Adrenal gland (tissue), 5 donors: ENCODE measurements at regions not wholly inside any gene's neighbourhood (a gene's known extent, or its start where the extent isn't known, plus 50 kb on each side); places are given as distances from the start of the nearest gene placed in this dataset.

Source experiments
- CTCF ChIP-seq, 6 experiments: fragments of 450-650 bp in 4 of 6; fragments of 200-600 bp in 2 of 6; sonication (generic) in 1 of 6; IDR thresholded peaks; 1 replicate in 5 of 6; 2 replicates in 1 of 6; pipeline versions ENCODE4 v1.5.1 to v1.8.0; 2016 to 2021; ENCODE audit warnings: antibody characterized with exemption in 6 of 6, mild to moderate bottlenecking in 2 of 6, moderate library complexity in 1 of 6
- POLR2A ChIP-seq, 2 donors: fragments of 450-650 bp; IDR thresholded peaks; one replicate each; pipeline ENCODE4 v1.6.1; 2017; ENCODE audit warnings: antibody characterized with exemption in 2 of 2, mild to moderate bottlenecking in 2 of 2, moderate library complexity in 1 of 2
- donor health status: DM: no; HTN: no; CAD: no.

- TF ChIP-seq POLR2A (IDR thresholded peaks at IDR 0.05) (no peak), CTCF (IDR thresholded peaks at IDR 0.05) (no peak)
Observed at GRCh38 chr9:82597241-82598203, 465.4 kb downstream of the RASEF start.
